ENCODE measurements at regions not wholly inside any gene's neighbourhood (a gene's known extent, or its start where the extent isn't known, plus 50 kb on each side); places are given as distances from the start of the nearest gene placed in this dataset.

GRCh38 chr6:140677781-140678528, 1303.5 kb upstream of the CITED2 start:
- no peak overlapping the region for H3K4me3 ChIP-seq (ENCODE audit: low read length)
- no peaks in the 10 kb centered on the region for H3K79me2 ChIP-seq (ENCODE audit: control insufficient read depth, insufficient read depth, low read length)
- no peak overlapping the region for H2BK5ac ChIP-seq (ENCODE audit: low read length)
- H2BK120ac ChIP-seq (ENCODE audit: low read depth, low read length), result no peak overlapping the region
- H3K4me2 ChIP-seq (ENCODE audit: low read length), result no peak overlapping the region
- H2AK5ac ChIP-seq (ENCODE audit: low read length), result no peak overlapping the region
- no peak for DNase-seq
- no peak overlapping the region for H3K23ac ChIP-seq (ENCODE audit: low read length)
- H3K79me1 ChIP-seq (ENCODE audit: low read length), result no peaks in the 10 kb centered on the region
- no peak overlapping the region for H3K56ac ChIP-seq (ENCODE audit: low read length)
- no peaks in the 10 kb centered on the region for H3K36me3 ChIP-seq (ENCODE audit: control insufficient read depth, insufficient read depth, low read length)
- H3K4ac ChIP-seq (ENCODE audit: low read depth, low read length), result no peak overlapping the region
- H3K4me1 ChIP-seq (ENCODE audit: control insufficient read depth, low read depth, low read length), result no peaks in the 10 kb centered on the region
- no peaks in the 10 kb centered on the region for H3K27me3 ChIP-seq (ENCODE audit: insufficient read depth, low read length, poor library complexity)
- no peak overlapping the region for H3K18ac ChIP-seq (ENCODE audit: low read length)
- no peak overlapping the region for H4K5ac ChIP-seq (ENCODE audit: low read length)
- H4K8ac ChIP-seq (ENCODE audit: low read depth, low read length), result no peak overlapping the region
- WGBS (ENCODE audit: extremely low coverage, insufficient coverage, low lambda C conversion rate), result no CpG with 5 or more reads among the region's 5 CpGs
- H3K9ac ChIP-seq (ENCODE audit: low read length), result no peak overlapping the region
- no peak overlapping the region for H2BK15ac ChIP-seq (replicated peaks; ENCODE audit: low read depth)
- no peak overlapping the region for H3K27ac ChIP-seq (ENCODE audit: low read depth, low read length)

- no peak overlapping the region for H2AK5ac ChIP-seq (ENCODE audit: low read length)
- no peak overlapping the region for H4K8ac ChIP-seq (ENCODE audit: low read depth, low read length)
- no peaks in the 10 kb centered on the region for H3K79me2 ChIP-seq (ENCODE audit: control insufficient read depth, insufficient read depth, low read length)
- H3K56ac ChIP-seq (ENCODE audit: low read length), result no peak overlapping the region
- no peak overlapping the region for H3K4me3 ChIP-seq (ENCODE audit: low read length)
- no peak overlapping the region for H3K4me2 ChIP-seq (ENCODE audit: low read length)
- H3K36me3 ChIP-seq (ENCODE audit: control insufficient read depth, insufficient read depth, low read length), result no peaks in the 10 kb centered on the region
- no peak overlapping the region for H3K27ac ChIP-seq (ENCODE audit: low read depth, low read length)
- no peaks in the 10 kb centered on the region for H3K27me3 ChIP-seq (ENCODE audit: insufficient read depth, low read length, poor library complexity)
- H4K5ac ChIP-seq (ENCODE audit: low read length), result no peak overlapping the region
- no peak overlapping the region for H3K9ac ChIP-seq (ENCODE audit: low read length)
- no peak overlapping the region for H3K23ac ChIP-seq (ENCODE audit: low read length)
- H2BK15ac ChIP-seq (replicated peaks; ENCODE audit: low read depth), result no peak overlapping the region
- no peak overlapping the region for H3K4ac ChIP-seq (ENCODE audit: low read depth, low read length)
- no peak overlapping the region for H2BK120ac ChIP-seq (ENCODE audit: low read depth, low read length)
- DNase-seq, result peak; percentile 42
- H3K4me1 ChIP-seq (ENCODE audit: control insufficient read depth, low read depth, low read length), result no peaks in the 10 kb centered on the region
- no CpG with 5 or more reads among the region's 2 CpGs for WGBS (ENCODE audit: extremely low coverage, insufficient coverage, low lambda C conversion rate)
- H2BK5ac ChIP-seq (ENCODE audit: low read length), result no peak overlapping the region
- no peak overlapping the region for H3K18ac ChIP-seq (ENCODE audit: low read length)
- H3K79me1 ChIP-seq (ENCODE audit: low read length), result no peaks in the 10 kb centered on the region
Observed at GRCh38 chr6:140671926-140672325, 1297.5 kb upstream of the CITED2 start.

- Histone ChIP-seq H3K4me3 (ENCODE audit: low read length) (no peak overlapping the region), H3K18ac (ENCODE audit: low read length) (no peak overlapping the region), H2BK5ac (ENCODE audit: low read length) (no peak overlapping the region), H4K8ac (ENCODE audit: low read depth, low read length) (no peak overlapping the region), H3K79me1 (ENCODE audit: low read length) (no peaks in the 10 kb centered on the region), H2AK5ac (ENCODE audit: low read length) (no peak overlapping the region), H3K56ac (ENCODE audit: low read length) (no peak overlapping the region), H2BK15ac (replicated peaks; ENCODE audit: low read depth) (no peak overlapping the region), H3K27ac (ENCODE audit: low read depth, low read length) (no peak overlapping the region), H3K4ac (ENCODE audit: low read depth, low read length) (no peak overlapping the region), H3K4me2 (ENCODE audit: low read length) (no peak overlapping the region), H3K9ac (ENCODE audit: low read length) (no peak overlapping the region), H4K5ac (ENCODE audit: low read length) (no peak overlapping the region), H2BK120ac (ENCODE audit: low read depth, low read length) (no peak overlapping the region), H3K27me3 (ENCODE audit: insufficient read depth, low read length, poor library complexity) (no peaks in the 10 kb centered on the region), H3K4me1 (ENCODE audit: control insufficient read depth, low read depth, low read length) (no peaks in the 10 kb centered on the region), H3K36me3 (ENCODE audit: control insufficient read depth, insufficient read depth, low read length) (no peaks in the 10 kb centered on the region), H3K23ac (ENCODE audit: low read length) (no peak overlapping the region), H3K79me2 (ENCODE audit: control insufficient read depth, insufficient read depth, low read length) (no peaks in the 10 kb centered on the region)
- WGBS (ENCODE audit: extremely low coverage, insufficient coverage, low lambda C conversion rate), result no CpG with 5 or more reads among the region's 1 CpG
- DNase-seq, result no peak
Observed at GRCh38 chr6:140670021-140670420, 1295.6 kb upstream of the CITED2 start.

GRCh38 chr6:140669321-140669720, 1294.9 kb upstream of the CITED2 start:
- Histone ChIP-seq H3K18ac (ENCODE audit: low read length) (no peak overlapping the region), H3K36me3 (ENCODE audit: control insufficient read depth, insufficient read depth, low read length) (no peaks in the 10 kb centered on the region), H3K23ac (ENCODE audit: low read length) (no peak overlapping the region), H2BK5ac (ENCODE audit: low read length) (no peak overlapping the region), H3K56ac (ENCODE audit: low read length) (no peak overlapping the region), H4K8ac (ENCODE audit: low read depth, low read length) (no peak overlapping the region), H3K27me3 (ENCODE audit: insufficient read depth, low read length, poor library complexity) (no peaks in the 10 kb centered on the region), H3K79me1 (ENCODE audit: low read length) (no peaks in the 10 kb centered on the region), H3K4me3 (ENCODE audit: low read length) (no peak overlapping the region), H3K4me2 (ENCODE audit: low read length) (no peak overlapping the region), H3K79me2 (ENCODE audit: control insufficient read depth, insufficient read depth, low read length) (no peaks in the 10 kb centered on the region), H3K4me1 (ENCODE audit: control insufficient read depth, low read depth, low read length) (no peaks in the 10 kb centered on the region), H3K9ac (ENCODE audit: low read length) (no peak overlapping the region), H3K4ac (ENCODE audit: low read depth, low read length) (no peak overlapping the region), H4K5ac (ENCODE audit: low read length) (no peak overlapping the region), H2AK5ac (ENCODE audit: low read length) (no peak overlapping the region), H2BK15ac (replicated peaks; ENCODE audit: low read depth) (no peak overlapping the region), H3K27ac (ENCODE audit: low read depth, low read length) (no peak overlapping the region), H2BK120ac (ENCODE audit: low read depth, low read length) (no peak overlapping the region)
- WGBS (ENCODE audit: extremely low coverage, insufficient coverage, low lambda C conversion rate), result no CpG with 5 or more reads among the region's 3 CpGs
- DNase-seq, result no peak

- no peak overlapping the region for H2BK5ac ChIP-seq (ENCODE audit: low read length)
- no peaks in the 10 kb centered on the region for H3K36me3 ChIP-seq (ENCODE audit: control insufficient read depth, insufficient read depth, low read length)
- no peak for DNase-seq
- H3K79me2 ChIP-seq (ENCODE audit: control insufficient read depth, insufficient read depth, low read length), result no peaks in the 10 kb centered on the region
- H2AK5ac ChIP-seq (ENCODE audit: low read length), result no peak overlapping the region
- no peak overlapping the region for H3K27ac ChIP-seq (ENCODE audit: low read depth, low read length)
- H4K5ac ChIP-seq (ENCODE audit: low read length), result no peak overlapping the region
- no peak overlapping the region for H3K9ac ChIP-seq (ENCODE audit: low read length)
- no peaks in the 10 kb centered on the region for H3K27me3 ChIP-seq (ENCODE audit: insufficient read depth, low read length, poor library complexity)
- no peak overlapping the region for H3K4me3 ChIP-seq (ENCODE audit: low read length)
- H3K18ac ChIP-seq (ENCODE audit: low read length), result no peak overlapping the region
- H3K79me1 ChIP-seq (ENCODE audit: low read length), result no peaks in the 10 kb centered on the region
- H2BK15ac ChIP-seq (replicated peaks; ENCODE audit: low read depth), result no peak overlapping the region
- no peak overlapping the region for H4K8ac ChIP-seq (ENCODE audit: low read depth, low read length)
- H3K56ac ChIP-seq (ENCODE audit: low read length), result no peak overlapping the region
- H3K23ac ChIP-seq (ENCODE audit: low read length), result no peak overlapping the region
- H2BK120ac ChIP-seq (ENCODE audit: low read depth, low read length), result no peak overlapping the region
- WGBS (ENCODE audit: extremely low coverage, insufficient coverage, low lambda C conversion rate), result no CpG with 5 or more reads among the region's 2 CpGs
- no peaks in the 10 kb centered on the region for H3K4me1 ChIP-seq (ENCODE audit: control insufficient read depth, low read depth, low read length)
- no peak overlapping the region for H3K4me2 ChIP-seq (ENCODE audit: low read length)
- H3K4ac ChIP-seq (ENCODE audit: low read depth, low read length), result no peak overlapping the region
Observed at GRCh38 chr6:140663772-140664171, 1289.3 kb upstream of the CITED2 start.

GRCh38 chr6:140663094-140663493, 1288.6 kb upstream of the CITED2 start:
- Histone ChIP-seq H3K79me2 (ENCODE audit: control insufficient read depth, insufficient read depth, low read length) (no peaks in the 10 kb centered on the region), H3K56ac (ENCODE audit: low read length) (no peak overlapping the region), H3K9ac (ENCODE audit: low read length) (no peak overlapping the region), H3K79me1 (ENCODE audit: low read length) (no peaks in the 10 kb centered on the region), H2BK5ac (ENCODE audit: low read length) (no peak overlapping the region), H3K4me2 (ENCODE audit: low read length) (no peak overlapping the region), H2AK5ac (ENCODE audit: low read length) (no peak overlapping the region), H3K4ac (ENCODE audit: low read depth, low read length) (no peak overlapping the region), H3K18ac (ENCODE audit: low read length) (no peak overlapping the region), H3K36me3 (ENCODE audit: control insufficient read depth, insufficient read depth, low read length) (no peaks in the 10 kb centered on the region), H3K23ac (ENCODE audit: low read length) (no peak overlapping the region), H3K27me3 (ENCODE audit: insufficient read depth, low read length, poor library complexity) (no peaks in the 10 kb centered on the region), H3K4me1 (ENCODE audit: control insufficient read depth, low read depth, low read length) (no peaks in the 10 kb centered on the region), H2BK15ac (replicated peaks; ENCODE audit: low read depth) (no peak overlapping the region), H3K27ac (ENCODE audit: low read depth, low read length) (no peak overlapping the region), H4K8ac (ENCODE audit: low read depth, low read length) (no peak overlapping the region), H2BK120ac (ENCODE audit: low read depth, low read length) (no peak overlapping the region), H4K5ac (ENCODE audit: low read length) (no peak overlapping the region), H3K4me3 (ENCODE audit: low read length) (no peak overlapping the region)
- DNase-seq, result no peak
- WGBS (ENCODE audit: extremely low coverage, insufficient coverage, low lambda C conversion rate), result no CpG with 5 or more reads among the region's 2 CpGs

Data from mesendoderm (in vitro differentiated cells).